GM13976 (cell line): ENCODE measurements at regions not wholly inside any gene's neighbourhood (a gene's known extent, or its start where the extent isn't known, plus 50 kb on each side); places are given as distances from the start of the nearest gene placed in this dataset.
"Not testable (repeated sequence)": the region's sequence is repeated elsewhere in the genome, so short reads cannot be mapped to it uniquely, and the experiment has no call there.

Experiments
- DNase-seq: peaks from one replicate; pipeline ENCODE4 v3.0.0; 2012; ENCODE audit warnings: low spot score
- CTCF ChIP-seq: IDR thresholded peaks from 2 replicates; pipeline ENCODE4 v1.5.1; 2012; ENCODE audit warnings: borderline replicate concordance, mild to moderate bottlenecking; ENCODE audit not compliant: insufficient read depth; ENCODE audit errors: extremely low read depth, missing control alignments, control extremely low read depth
- in situ Hi-C: fragments of 300-500 bp; cut with MboI; formaldehyde crosslinking; loops from one replicate; pipeline ENCODE4 v1.12.0; 2022; ENCODE audit warnings: low sequenced_read_pairs, mixed read lengths, inconsistent platforms; ENCODE audit not compliant: unreplicated experiment

- no peak for TF ChIP-seq CTCF
- DNase-seq = no peak
- in situ Hi-C loops = no loop called here
Observed at GRCh38 chr12:75754141-75754540, 242.7 kb upstream of the KRR1 start.

DNA sequence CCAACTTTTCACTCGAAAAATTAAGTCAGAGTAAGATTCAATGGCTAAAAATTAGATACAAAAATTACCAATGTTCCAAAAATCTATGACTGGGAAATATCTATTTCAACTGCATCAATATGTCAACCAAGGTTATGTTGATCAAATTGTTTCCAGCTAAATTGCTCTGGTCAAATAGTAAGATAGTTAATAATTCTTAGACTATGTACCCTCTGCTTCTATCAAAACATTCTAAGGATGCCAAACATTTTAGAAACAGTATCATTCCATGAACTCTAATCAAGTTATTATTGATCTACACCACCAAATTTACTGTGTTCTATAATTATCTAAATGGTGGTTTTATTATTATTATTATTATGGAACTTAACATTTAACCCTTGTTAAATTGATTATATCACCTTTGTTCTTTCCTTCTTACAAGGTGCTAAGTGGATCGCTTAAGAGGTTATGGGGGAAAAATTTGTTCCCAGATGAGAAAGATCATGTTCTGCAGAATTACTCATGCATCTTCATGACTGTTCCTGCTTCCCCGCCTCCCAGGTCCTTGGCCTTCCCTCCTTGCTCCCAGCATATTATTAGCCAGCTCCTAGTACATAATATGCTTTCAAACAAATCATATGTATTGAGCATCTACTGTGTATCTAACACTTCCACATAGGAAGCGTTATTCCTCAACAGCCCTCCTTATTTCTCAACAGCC lies 240.5 kb upstream of the KRR1 start:
- no peak for TF ChIP-seq CTCF
- in situ Hi-C loops = no loop called here
- no peak for DNase-seq

DNA sequence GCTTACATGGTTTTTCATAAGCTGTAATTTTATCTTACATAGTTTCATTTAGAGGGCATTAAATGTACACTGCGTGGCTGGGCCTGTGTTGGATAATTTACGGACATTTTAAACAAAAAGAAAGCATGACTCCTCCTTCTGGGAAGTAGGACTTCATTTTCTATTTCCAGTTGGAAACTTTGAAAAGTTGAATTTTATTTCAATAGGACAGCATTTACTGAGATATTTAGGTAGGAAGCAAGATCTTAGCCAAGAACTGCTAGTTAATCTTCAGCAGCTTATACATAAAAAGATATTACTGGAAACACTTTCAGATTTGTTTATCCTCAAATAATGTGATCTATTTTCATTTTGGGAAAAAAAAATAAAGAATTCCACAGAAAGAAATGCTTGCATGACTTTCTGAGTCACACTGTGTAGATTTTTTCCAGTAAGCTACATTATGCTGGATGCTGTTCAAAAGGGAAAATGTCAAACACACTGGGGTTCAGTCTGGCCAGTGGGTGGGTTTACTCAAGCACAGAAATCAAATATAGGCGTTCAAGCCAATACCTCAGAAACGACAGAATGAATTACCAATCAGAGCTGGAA lies 239.4 kb upstream of the KRR1 start:
- DNase-seq = no peak
- no peak for TF ChIP-seq CTCF
- in situ Hi-C loops = no loop called here

DNA sequence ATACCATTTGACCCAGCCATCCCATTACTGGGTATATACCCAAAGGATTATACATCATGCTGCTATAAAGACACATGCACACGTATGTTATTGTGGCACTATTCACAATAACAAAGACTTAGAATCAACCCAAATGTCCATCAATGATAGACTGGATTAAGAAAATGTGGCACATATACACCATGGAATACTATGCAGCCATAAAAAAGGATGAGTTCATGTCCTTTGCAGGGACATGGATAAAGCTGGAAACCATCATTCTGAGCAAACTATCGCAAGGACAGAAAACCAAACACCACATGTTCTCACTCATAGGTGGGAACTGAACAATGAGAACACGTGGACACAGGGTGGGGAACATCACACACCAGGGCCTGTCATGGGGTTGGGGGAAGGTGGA lies 237.6 kb upstream of the KRR1 start:
- in situ Hi-C loops, DNase-seq: not testable (repeated sequence)

DNA sequence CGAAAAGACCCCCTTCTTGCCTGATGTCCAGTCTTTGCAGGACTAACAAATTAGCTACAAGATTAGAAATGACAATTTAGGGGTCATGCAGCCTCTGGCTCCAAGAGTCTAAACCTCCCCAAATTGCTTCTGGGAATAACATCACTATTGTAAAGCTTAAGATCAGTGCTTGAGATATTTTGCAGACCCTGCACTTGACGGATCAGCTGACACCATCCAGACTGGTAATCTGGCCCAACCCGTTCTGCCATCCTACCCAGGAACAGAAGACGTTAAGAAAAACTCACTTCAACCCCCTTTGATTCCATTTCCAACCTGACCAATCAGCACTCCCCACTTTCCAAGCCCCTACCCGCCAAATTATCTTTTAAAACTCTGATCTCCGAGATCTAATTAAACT lies 236.7 kb upstream of the KRR1 start:
- TF ChIP-seq CTCF = no peak
- no peak for DNase-seq
- in situ Hi-C loops = no loop called here

- TF ChIP-seq CTCF = no peak
- in situ Hi-C loops = no loop called here
- no peak for DNase-seq
Observed at GRCh38 chr12:75747572-75748021, 236.2 kb upstream of the KRR1 start.

- in situ Hi-C loops = no loop called here
- TF ChIP-seq CTCF = no peak
- no peak for DNase-seq
Observed at GRCh38 chr12:75746621-75747020, 235.2 kb upstream of the KRR1 start.
